ENCODE measurements at regions not wholly inside any gene's neighbourhood (a gene's known extent, or its start where the extent isn't known, plus 50 kb on each side); places are given as distances from the start of the nearest gene placed in this dataset.

- Mint-ChIP-seq H3K36me3 (ENCODE audit: low read depth) (no peaks in the 10 kb centered on the region), H3K27ac (no peak overlapping the region), H3K9me3 (no peaks in the 10 kb centered on the region), H3K4me1 (ENCODE audit: low read depth) (no peaks in the 10 kb centered on the region), H3K4me3 (no peak overlapping the region), H3K27me3 (ENCODE audit: low read depth) (peaks cover 8% of the 10 kb centered on the region)
Observed at GRCh38 chr2:54404270-54404669, 51.9 kb upstream of the SPTBN1 start.

GRCh38 chr2:54406031-54406430 lies 50.1 kb upstream of the SPTBN1 start:
- no peak overlapping the region for H3K4me3 Mint-ChIP-seq
- H3K27me3 Mint-ChIP-seq (ENCODE audit: low read depth): peaks cover 8% of the 10 kb centered on the region
- H3K36me3 Mint-ChIP-seq (ENCODE audit: low read depth): no peaks in the 10 kb centered on the region
- H3K9me3 Mint-ChIP-seq: no peaks in the 10 kb centered on the region
- H3K4me1 Mint-ChIP-seq (ENCODE audit: low read depth): no peaks in the 10 kb centered on the region
- H3K27ac Mint-ChIP-seq: no peak overlapping the region

Measured in T-helper 1 cell treated with Interleukin-12 subunit alpha and Interleukin-12 subunit beta and Interleukin-4 antibody, amounts not matched to agents 30 μg/mL and 1 μg/mL, for 36 hours (primary cell).